ENCODE measurements at regions not wholly inside any gene's neighbourhood (a gene's known extent, or its start where the extent isn't known, plus 50 kb on each side); places are given as distances from the start of the nearest gene placed in this dataset.

DNA sequence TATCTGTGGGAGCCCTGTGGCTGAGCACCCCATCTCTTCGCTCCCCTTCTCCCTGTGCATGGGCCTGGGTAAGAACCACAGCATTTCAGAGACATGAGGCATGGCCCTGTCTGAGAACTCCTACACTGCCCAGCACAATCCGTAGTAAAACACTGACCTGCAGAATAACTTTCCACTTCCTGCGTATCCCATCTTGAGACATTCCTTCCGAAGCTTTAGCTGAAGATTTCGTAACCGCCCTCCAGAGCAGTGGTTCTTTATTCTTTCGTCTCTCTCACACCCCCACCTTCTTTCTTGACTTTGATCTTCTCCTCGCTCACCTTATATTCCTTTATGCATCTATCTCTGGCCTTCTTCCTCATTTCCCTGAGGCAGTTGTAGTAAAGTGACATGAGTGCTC is 381.1 kb downstream of the HRH4 start:
- TF ChIP-seq, protein P1, sequence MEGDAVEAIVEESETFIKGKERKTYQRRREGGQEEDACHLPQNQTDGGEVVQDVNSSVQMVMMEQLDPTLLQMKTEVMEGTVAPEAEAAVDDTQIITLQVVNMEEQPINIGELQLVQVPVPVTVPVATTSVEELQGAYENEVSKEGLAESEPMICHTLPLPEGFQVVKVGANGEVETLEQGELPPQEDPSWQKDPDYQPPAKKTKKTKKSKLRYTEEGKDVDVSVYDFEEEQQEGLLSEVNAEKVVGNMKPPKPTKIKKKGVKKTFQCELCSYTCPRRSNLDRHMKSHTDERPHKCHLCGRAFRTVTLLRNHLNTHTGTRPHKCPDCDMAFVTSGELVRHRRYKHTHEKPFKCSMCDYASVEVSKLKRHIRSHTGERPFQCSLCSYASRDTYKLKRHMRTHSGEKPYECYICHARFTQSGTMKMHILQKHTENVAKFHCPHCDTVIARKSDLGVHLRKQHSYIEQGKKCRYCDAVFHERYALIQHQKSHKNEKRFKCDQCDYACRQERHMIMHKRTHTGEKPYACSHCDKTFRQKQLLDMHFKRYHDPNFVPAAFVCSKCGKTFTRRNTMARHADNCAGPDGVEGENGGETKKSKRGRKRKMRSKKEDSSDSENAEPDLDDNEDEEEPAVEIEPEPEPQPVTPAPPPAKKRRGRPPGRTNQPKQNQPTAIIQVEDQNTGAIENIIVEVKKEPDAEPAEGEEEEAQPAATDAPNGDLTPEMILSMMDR (IDR thresholded peaks at IDR 0.05; ENCODE audit: insufficient read depth, missing control alignments) = no peak
- no peak for DNase-seq (ENCODE audit: insufficient read length, low spot score)
- FAIRE-seq = no peak

DNA sequence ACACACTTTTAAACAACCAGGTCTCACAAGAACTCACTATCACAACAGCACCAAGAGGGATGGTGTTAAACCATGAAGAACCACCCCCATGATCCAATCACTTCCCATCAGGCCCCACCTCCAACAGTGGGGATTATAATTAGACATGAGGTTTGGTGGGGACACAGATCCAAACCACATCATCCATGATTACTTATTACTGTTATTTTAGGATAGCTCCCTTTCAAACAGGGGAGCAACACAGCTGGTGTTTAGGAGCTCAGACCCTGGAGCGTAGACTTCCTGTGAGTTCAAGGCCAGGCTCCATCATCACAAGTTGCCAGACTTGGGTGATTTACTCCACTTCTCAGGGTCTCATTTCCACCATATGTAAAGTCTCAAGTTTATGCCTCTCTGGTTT is 382.7 kb downstream of the HRH4 start:
- FAIRE-seq (no peak), DNase-seq (ENCODE audit: insufficient read length, low spot score) (no peak)
- TF ChIP-seq, protein P1 (IDR thresholded peaks at IDR 0.05; ENCODE audit: insufficient read depth, missing control alignments) = no peak

DNA sequence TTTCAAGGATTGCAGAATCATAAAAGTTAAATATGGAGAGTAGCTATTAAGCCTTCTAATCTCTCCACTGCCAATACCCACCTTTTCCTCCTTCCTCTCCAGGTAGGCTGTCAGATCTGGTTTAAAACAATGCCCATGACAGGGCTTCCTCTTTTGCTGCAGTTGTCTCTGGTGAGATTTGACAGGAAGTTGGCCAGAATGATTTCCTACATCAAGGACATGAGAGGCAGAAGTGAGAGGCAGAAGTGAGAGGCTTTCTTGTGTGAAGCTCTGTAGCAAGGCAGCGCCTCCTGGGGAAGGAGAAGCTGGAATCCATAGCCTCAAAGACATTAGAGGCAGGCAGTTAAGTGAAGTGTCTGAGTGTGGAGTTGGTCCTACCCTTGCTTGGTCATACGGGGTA is 385.7 kb downstream of the HRH4 start:
- TF ChIP-seq, protein P1 (IDR thresholded peaks at IDR 0.05; ENCODE audit: insufficient read depth, missing control alignments) = no peak
- no peak for FAIRE-seq
- DNase-seq (ENCODE audit: insufficient read length, low spot score) = no peak

DNA sequence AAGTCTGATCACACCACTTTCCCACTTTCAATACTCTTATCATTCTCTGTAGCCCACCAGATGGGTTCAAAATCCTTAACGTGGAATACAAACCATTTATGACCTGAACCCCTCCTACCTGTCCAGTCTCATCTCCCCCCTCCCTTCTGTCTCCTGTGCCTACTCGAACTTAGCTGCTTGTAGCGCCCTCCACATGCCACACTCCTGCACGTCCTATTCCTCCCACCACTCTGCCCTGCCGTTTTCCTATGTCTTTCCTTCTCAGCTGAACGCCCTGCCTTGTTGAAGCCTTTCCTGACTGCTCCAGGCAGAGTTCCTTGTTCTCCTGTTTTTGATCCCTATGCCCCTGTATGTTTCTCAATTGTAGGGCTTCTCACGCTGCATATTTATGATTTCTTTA is 390.1 kb downstream of the HRH4 start:
- DNase-seq (ENCODE audit: insufficient read length, low spot score) (no peak), FAIRE-seq (no peak)
- TF ChIP-seq, protein P1 (IDR thresholded peaks at IDR 0.05; ENCODE audit: insufficient read depth, missing control alignments) = no peak

DNA sequence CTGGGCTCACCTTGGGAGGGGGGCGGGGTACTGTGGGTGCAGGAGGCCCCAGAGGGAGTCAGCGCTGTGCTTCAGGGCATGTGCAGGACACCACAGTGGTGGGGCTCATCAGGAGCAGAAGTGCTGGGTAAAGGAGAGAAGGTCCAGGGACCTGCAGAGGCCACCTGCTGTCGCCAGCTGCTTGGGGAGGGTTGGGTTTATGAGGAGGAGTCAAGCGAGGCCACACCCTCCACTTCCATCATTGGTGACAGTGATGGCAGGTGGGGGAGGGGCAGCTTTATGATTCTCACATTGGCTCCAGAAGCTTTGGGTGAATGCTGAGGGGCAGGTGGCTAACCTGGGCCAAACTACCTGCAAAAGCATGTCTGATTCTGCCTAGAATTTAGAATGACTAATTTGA is 392.6 kb downstream of the HRH4 start:
- FAIRE-seq (no peak), DNase-seq (ENCODE audit: insufficient read length, low spot score) (no peak)
- TF ChIP-seq, protein P1 (IDR thresholded peaks at IDR 0.05; ENCODE audit: insufficient read depth, missing control alignments) = no peak

DNA sequence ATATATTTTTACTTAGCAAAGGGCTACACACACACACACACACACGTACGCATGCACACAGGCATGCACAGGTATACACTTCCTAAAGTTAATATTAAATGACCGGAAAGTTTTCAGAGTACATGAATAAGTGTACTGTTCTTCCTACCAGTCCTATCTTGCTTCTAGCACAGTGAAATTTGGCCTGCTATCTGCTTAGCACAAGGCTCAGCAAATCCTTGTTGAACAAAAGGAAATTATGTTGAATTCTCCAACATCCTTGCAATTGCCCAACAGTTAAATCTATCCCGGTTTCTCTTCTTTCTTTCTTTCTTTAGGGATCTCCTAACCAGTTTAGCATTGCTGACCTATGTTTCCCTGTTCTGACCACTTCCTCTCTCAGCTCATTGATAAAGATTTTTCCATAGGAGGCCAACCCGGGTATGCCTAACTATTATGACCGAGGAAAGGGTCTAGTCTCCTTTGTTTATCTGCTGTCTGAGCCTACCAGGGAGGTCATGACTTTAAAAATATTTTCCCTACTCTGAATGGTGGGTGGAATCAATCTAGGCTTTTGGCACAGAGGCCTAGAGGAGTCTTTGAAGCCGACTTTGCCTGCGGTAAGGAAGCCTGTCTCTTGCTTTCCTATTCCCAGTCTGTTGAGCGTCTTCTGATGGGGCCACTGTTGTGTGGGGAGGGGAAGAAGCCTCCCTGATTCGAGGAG is 400.7 kb downstream of the HRH4 start:
- no peak for FAIRE-seq
- TF ChIP-seq, protein P1 (IDR thresholded peaks at IDR 0.05; ENCODE audit: insufficient read depth, missing control alignments) = no peak
- no peak for DNase-seq (ENCODE audit: insufficient read length, low spot score)

GRCh38 chr18:24862201-24862816 is 401.9 kb downstream of the HRH4 start:
- TF ChIP-seq, protein P1 (IDR thresholded peaks at IDR 0.05; ENCODE audit: insufficient read depth, missing control alignments) = no peak
- DNase-seq (ENCODE audit: insufficient read length, low spot score) (no peak), FAIRE-seq (no peak)

All from D721Med (cell line).